Retina (tissue), 1 donor: ENCODE measurements at regions not wholly inside any gene's neighbourhood (a gene's known extent, or its start where the extent isn't known, plus 50 kb on each side); places are given as distances from the start of the nearest gene placed in this dataset.

Source experiments
- DNase-seq: peaks from one replicate; pipeline ENCODE4 v3.0.0-alpha.2; 2016

DNA sequence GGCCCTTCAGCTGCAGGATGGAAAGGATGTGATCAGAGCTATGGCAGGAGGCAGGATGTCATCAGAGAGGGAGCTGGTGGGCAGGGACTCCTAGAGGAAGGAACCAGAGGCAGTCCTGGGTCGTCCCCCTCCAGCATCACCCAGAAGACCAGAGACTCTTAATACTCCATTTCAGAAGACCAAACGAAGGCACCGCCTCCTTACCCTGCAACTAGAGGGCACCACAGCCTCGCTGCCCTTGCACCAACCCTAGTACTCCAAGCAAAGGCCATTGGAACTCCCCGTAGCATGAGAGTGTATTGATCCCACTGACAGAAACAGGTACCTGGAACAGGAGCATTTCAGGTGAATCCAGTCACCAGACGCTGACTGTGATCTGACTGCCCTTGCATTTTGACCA is 598.1 kb downstream of the NPHP4 start:
- no peak for DNase-seq

DNA sequence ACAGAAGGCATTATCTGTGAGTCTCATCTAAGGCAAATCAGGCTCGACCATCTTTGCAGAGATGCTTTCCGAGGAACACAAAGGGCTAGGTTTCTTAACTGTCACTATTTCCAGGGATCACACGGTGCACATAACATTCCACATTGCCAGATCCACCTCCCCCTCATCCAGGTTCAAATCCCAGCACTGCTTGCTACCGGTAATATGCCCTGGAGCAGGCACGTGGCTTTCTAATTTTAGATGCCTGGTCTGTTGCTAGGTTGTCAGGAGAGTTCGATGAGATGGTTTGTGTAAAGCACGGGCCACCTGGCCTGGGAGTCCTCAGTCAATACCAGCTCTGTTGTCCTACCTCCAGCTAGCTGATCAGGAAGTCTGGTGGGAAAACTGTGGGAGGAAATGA is 598.6 kb downstream of the NPHP4 start:
- DNase-seq: no peak

DNA sequence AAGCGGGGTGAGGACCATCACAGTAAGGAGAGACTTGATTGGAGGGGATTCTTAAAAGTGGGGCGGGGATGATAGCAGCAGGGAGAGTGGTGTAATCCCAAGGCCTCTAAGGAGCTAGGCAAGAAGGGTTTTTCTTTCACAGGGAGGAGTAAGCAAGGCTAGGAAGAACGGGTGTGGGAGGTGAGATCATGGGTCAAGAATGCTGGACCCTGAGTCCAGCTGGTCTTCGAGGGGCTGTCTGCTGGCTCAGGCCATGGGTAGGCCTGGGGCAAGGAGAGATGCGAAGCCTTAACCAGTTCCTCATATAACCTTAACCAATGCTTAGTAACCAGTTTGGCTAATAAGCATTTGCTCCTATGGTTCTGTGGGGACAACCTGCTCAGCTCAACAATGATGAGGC is 599.1 kb downstream of the NPHP4 start:
- no peak for DNase-seq

DNA sequence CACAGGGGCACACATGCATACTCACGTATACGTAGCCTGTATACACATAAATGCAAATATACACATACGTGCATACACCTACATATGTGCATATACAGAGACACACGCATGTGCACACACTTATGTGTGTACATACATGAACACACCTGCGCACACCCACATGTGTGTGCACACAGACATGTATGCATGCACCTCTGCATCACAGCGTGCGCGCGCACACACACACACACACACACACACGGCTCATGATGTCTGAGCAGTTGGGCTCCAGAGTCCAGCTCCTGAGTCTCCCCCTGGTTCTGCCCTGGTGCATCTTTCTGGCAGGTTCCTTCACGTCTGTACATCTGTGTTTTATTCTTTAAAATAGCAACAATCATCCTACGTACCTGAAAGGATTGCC is 600.5 kb downstream of the NPHP4 start:
- no peak for DNase-seq

DNA sequence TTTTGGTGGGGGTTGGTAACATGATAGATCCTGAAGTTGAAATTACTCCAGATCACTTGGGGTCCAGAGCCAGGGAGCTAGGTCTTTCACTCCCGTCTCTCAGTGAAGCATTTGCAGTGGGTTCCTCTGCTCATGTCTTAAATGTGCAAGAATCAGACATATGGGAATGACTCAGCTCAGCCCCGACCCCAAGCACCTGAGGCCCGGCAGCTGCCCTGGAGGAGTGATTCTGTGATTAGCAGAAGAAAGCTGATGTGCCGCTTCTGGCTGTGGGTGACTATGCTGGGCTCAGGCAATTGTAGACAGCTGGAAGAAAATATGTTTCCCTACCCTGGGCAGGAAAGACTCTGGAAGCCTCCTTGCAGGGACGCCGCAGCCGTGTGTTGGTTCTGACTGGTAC is 601.7 kb downstream of the NPHP4 start:
- peak; percentile 24 for DNase-seq

DNA sequence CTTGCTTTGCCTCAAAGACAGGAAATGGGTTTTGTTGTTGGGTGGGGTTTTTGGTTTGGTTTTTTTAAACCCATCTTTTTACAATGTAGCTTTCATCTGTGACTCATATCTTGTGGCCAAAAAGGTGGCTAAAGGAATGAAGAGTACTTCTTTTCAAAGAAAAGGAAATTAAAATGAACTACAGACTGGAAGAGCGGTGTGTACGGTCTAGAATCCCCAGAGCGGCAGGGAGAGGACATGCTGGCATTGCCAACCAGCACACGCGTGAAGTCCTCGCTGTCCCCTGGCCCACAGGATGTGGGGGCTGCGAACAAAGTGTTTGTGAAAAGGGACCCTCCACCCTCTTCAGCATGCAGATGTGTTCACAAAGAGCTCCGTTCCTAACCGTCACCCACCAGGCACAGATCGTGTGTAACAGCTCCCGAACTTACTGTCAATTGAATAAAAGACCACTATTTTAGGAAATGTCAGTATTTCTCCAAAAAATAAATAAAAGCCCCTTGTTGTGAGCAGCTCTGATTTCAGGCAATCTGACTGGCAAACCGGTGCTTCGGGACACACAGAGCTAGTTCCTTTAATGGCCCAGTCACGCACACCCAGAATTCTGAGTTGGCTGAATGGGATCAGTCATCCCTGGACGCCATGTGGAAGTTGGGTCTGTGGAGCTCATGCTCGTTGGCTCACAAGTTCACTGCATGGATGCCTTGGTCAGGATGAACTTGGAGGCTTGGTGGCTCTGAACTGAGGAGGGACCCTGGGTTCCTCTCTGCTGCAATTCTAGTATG is 602.9 kb downstream of the NPHP4 start:
- no peak for DNase-seq

DNA sequence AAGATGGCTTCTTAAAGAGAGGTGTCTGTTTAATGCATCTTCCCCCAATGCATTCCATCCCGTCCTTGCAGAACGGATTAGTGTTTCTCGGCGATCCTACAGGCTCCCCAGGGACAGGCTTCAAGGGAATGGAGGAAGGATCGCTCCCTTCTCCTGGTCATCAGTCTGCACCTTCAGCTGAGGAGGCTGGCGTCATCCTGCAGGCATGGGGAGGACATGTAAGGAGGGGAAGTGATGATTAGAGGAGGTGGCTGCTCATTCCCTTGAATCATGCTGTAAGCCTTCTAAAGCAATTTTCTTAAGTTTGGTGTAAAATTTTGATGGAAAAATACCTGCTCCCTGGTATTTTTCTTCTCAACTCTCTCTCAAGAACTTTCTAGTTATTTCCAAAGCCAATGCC is 603.6 kb downstream of the NPHP4 start:
- DNase-seq: no peak

DNA sequence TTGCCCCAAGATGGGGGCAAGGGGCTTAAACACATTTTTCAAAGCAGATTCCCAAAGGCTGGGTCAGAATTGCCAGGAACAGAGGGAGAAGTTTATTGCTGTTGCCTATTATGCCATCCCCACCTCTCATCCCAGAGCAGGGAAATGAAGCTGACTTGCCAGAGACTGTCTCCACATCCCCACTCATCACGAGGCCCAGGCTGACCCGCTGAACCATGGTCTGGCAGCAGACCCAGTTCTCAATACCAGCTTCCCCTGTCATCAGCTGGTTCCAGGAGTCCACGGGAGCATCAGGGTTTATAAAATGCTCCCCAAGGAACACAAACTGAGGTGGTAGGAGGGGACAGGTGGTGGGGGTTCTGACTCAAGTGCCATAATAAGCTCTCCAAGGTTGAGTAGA is 605.9 kb downstream of the NPHP4 start:
- peak; percentile 25 for DNase-seq

DNA sequence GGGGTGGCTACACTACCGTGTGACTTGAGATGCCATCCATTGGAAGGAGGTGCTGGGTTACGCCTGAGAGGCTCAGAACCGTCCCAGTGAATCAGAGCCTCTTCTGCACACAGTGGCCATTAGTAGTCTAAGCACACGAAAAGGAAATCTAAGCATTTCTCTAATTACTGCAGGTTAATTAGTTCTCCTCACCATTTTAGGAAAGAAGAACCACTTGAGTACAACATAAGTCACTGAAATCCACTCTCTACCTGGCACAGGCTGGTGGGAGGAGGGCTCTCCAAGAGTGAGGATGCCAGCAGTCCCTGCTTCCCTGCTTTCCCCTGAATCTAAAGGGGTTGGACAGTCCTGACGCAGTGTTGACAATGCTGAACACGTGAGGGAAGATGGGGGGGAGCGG is 606.3 kb downstream of the NPHP4 start:
- no peak for DNase-seq

DNA sequence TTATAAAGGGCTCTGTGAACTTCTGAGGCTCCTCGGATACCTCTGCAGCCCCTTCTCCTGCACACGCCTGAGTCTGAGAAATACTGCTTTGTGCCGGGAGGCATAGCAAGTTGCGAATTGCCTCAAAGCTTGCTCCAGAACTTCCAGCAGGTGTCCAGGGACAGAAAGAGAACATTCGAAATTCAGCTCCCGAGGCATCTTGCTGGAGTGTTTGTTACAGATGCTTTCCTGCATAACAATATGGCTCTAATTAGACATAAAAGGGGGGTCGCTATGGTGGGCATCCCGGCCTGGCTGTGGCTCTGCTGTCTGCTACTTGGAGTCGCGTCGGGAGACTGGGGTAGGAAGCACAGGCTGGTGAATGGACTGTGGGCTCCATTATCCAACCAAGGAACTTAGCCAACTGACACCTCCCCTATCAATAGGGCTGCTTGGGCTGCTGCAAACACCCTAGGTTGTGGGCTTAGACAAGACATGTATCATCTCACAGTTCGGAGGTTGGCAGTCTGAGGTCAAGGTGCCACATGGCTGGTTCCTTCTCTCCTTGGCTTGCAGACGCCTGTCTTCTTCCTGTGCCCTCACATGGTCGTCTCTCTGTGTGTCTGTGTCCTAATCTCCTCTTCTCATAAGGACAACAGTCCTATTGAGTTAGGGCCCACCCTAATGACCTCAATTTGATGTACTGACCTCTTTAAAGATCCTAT is 607.0 kb downstream of the NPHP4 start:
- peak; percentile 63 for DNase-seq

DNA sequence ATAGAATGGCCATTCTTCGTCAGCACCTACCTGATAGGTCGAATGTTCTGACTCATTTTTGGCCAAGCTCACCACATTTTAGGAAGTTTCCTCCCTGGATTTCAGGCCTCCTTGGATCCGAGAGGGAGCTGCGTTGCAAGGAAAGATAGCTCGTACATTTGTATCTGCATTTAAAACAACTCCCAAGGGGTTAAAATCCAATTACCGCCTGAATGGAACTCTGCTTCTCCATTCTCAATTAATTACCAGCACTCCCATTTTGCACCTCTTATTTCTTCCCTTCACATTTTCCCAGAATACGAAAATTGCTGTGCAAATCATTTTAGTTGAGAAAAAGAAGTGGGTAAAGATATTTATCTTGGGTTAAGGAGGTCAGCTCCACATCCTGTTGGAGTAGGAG is 610.7 kb downstream of the NPHP4 start:
- DNase-seq: no peak

DNA sequence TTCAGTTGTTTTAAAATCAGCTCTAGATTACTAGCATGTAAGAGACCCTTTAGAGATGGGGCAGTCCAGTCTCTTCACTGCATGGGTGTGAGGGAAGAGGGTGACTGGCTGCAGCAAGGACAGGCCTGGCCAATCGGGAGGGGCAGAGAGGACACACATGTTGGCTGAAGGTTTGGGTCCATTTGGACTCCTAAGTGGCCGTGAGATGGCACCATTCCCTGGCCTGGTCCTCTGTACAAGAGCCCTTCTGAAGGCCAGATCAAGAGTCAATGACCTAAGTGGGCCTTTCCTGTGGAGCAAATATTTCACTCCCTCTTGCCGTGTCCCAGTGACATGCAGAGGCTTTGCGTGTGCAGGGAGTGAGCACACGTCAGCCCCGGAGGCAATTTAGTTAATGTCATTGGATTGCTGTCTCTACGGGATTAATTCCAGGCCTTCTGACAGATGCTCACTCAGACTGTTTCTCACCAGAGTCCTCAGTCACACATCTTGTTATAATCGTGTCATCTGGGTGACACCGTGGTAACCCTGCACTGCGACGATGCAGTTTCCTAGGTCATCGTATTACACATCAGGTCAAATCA is 613.0 kb downstream of the NPHP4 start:
- peak; percentile 76 for DNase-seq

DNA sequence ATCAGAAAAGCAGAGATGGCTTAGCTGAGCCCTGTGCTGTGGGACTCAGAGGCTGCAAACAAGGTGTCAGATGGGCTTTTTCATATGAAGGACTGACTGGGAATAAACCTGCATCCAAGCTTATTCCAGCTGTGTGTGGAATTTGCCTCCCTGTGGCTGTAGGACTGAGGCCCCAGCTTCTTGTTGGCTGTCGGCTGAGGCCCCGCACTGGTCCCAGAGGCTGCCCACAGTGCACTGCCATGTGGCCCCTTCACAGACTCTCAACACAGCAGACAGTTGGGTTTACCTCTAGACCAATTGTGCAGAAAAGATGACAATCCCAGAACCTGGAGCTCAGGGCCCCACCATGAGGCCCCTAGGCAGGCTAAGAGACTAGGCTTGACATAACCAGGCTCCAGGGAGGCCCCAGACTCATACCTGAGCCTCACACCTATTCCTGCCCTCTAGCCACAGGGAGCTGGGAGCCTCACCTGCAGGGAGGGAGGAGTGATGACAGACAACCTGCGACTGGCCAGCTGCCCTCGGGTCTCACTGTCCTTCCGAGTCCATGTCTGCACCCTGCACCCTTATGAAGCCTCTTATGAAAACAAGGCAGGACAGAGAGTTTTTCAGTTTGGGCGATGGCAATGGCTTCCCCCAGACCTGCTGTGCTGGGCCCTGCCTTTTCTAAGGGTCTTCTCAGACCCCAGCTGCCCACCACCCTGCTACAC is 615.5 kb downstream of the NPHP4 start:
- DNase-seq: no peak

DNA sequence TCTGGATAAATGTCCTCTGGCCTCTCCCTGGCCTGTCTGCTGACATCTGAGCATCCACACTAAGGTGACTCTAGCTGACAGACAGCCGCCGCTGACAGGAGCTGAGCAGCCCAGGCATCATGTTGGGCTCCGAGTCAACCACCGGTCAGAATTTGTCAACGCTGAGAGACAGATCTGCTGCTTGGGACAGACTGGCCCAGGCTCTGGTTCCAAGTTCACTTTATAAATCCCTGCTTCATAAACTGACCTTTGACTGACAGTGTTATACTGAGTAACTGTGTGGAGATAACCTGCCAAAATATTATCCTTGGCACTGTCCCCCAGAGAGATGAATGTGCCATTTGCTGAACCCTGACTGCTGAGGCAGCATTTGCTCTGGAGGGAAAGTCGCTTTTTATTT is 616.7 kb downstream of the NPHP4 start:
- peak; percentile 25 for DNase-seq

DNA sequence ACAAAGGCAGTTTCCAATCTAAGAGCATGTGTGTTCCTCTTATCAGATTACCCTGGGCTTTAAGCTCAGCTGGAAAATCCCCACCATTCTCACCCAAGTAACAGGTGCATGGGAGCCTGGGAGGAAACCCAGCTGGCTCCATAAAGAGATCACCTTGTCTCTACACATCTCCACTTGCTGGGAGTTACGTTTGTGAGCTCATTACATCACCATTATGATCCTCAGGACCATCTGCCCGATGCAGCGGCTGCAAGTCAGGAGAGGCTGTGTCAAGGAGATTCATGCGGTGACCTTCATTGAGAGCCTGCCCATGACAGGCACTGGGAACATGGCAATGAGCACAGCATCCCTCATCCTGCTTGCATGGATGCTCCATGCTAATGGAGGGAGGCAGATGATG is 618.0 kb downstream of the NPHP4 start:
- no peak for DNase-seq

DNA sequence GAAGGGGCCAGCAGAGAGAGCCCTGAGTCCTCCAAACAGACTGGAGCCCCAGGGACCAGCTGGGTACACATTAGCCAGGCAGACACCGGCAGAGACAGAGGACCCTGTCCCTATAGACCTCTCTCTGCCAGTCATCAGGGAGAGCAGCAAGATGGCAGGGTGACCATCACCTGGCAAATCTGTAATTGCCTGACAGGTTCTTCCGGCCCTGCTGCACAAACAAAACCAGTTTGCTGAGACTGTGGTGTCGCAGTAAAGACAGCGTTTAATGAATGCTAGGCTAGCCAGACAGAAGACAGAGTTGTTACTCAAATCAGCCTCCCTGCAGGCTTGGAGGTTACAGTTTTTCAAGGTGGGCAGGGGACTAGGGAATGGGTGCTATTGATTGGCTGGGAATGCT is 618.9 kb downstream of the NPHP4 start:
- DNase-seq: no peak

DNA sequence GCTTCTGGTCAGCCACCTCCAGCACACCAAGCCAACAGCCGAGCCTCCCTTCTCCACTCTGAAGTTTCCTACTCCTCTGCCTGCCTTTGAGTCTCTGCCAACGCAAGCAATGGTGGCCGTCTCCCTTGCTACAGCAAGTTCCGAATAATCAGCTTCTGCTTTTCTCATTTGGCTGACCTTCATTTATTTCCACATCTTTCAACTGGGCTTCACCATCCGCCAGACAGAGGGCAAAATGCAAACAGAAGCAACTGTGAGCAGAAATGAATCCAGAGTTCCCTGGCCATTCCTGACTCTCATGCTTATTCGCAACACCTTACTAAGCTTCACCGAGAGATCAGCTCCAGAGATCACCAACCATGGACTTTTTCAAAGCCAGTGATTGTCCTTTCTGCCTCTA is 621.0 kb downstream of the NPHP4 start:
- no peak for DNase-seq

DNA sequence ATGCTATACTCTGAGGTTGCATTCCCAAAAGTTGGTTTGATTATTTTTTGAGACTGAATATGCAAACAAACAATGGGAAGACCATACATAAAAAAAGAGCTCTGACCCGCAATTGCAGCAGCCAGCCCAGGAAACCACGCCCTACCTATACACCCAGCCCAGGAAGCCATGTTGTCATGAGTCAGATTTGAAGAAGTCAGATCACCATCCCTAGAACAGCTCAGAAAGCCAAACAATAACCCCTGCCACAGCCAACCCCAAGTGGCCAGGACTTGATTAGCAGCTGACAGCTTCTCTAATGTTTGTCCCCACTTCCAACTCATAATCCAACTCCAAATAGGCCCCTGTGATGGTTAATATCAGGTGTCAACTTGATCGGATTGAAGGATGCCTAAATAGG is 621.9 kb downstream of the NPHP4 start:
- no peak for DNase-seq

DNA sequence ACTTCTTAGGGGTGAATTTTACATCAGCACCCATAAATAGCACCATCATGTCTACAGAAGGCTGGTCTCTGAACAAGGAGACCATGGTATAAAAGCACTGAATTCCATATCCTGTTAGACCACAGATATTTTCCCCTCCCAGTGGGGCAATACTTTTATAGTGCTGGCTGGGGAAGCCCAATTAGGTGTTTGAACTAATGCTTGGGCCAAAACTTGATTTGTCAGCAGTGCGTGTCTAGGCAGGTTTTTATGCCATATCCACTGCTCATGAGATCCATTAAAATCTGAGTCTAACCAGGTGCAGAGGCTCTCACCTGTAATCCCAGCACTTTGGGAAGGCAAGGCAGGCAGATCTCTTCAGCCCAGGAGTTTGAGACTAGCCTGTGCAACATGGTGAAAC is 623.0 kb downstream of the NPHP4 start:
- DNase-seq: no peak

DNA sequence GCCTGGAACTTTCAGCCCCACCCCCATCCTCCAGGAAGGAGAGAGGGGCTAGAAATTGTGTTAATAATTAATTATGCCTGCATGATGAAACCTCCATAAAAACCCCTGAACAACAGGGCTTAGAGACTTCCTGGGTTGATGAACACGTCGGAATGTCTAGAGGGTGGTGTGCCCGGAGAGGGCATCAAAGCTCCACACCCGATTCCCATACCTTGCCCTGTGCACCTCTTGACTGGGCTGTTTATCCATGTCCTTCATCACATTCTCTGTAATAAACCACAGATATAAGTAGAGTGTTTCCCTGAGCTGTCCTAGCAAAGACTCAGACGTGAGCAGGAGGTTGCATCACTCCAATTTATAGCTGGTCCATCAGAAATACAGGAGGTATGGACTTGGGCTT is 624.0 kb downstream of the NPHP4 start:
- no peak for DNase-seq

DNA sequence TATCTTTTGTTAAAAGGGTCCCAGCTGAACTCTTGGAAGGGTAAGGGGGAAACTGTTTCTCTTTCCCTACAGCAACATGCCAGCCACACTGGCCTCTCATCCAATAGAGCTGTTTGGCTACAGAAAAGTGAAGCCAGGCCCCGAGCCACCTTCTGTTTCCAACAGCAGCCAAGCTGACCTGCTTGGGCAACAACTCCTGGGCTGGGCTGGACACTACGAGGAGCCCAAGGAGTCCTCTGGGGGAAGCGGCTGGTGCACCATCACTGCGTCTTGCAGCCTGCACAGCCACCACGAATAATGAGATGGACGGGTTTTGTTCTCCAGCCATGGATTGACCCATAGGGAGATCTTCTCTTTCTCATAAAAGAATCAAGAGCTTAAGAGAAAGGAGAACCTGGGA is 624.9 kb downstream of the NPHP4 start:
- DNase-seq: no peak

DNA sequence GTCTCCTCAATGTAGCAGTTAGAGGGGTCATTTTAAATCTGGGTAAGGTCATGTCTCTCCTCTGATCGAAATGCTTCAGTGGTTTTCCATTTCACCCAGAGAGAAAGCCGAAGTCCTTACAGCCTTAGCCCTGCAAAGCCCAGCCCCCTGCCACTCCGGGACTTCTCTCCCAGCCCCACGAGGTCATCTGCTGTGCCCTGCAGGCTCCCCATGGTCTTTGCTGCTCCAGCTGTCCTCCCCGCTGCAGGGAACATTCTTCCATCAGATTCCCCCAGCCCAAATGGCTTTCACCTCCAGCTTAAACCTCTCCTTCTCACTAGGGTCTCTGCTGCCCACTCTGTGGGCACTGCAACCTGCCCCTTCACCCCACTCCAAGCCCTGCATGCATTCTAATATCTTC is 626.5 kb downstream of the NPHP4 start:
- DNase-seq: no peak

DNA sequence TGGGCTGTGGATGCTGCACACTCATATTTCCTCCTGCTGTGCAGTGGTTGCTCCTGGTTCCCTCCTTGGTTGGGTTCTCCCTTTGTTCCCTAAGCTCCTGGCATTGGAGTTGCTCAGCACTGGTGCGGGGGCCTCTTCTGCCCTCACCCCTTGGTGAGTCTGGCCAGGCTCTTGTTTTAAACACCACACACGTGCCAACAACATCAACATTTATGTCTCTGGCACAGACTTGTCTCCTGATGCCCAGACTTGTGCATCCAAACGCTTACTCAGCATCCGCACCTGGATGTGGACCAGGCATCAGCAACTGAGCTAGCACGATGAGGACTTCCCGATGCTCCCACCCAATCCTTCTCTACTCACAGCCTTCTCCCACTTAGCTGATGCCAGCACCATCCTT is 627.6 kb downstream of the NPHP4 start:
- no peak for DNase-seq

DNA sequence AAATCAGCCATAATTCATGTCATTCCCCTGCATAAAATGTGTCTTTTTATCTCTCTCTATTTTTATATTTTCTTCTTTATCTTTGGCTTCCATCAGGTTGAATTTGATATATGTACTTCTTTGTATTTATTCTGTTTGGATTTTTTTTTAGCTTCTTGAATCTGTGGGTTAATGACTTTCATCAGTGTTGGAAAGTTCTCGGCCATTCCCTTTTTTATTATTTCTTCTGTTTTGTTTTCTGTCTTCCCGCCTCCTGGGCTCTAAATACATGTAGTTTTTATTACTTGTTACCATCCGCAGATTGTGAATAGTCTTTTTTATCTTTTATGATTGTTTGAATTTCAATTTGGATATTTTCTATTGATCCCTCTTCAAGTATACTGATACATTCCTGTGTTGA is 637.5 kb downstream of the NPHP4 start:
- DNase-seq: no peak
